GM12878 (cell line): ENCODE measurements at regions not wholly inside any gene's neighbourhood (a gene's known extent, or its start where the extent isn't known, plus 50 kb on each side); places are given as distances from the start of the nearest gene placed in this dataset.

Experiments
- ATAC-seq: fragments of 200-7000 bp; cut with Tn5 transposase; 3 replicates; pipeline ENCODE4 v1.9.1; 2020; ENCODE audit warnings: mild to moderate bottlenecking, moderate library complexity
- BruUV-seq: library from RNA; stranded (reverse); fragments of 400-500 nt; replicated peaks from 2 replicates; lab custom pipeline; 2021; lab: Mats Ljungman, UMichigan
- CTCF ChIA-PET: fragments of 300-600 bp; sonication (Branson Sonifier 250); formaldehyde crosslinking; extraction: SDS; loops from one replicate; lab custom pipeline; 2021; ENCODE audit warnings: inconsistent platforms; lab: Yijun Ruan, JAX
- POLR2A ChIA-PET: fragments of 350-600 bp; formaldehyde crosslinking; extraction: SDS; loops from one replicate; lab custom pipeline; 2021; ENCODE audit warnings: inconsistent platforms; lab: Charles Lee
- RAD21 ChIA-PET: fragments of 300-600 bp; sonication (Branson Sonifier 250); formaldehyde crosslinking; loops from one replicate; lab custom pipeline; 2023; ENCODE audit warnings: antibody characterized with exemption; ENCODE audit not compliant: unreplicated experiment; lab: Charles Lee
- SMC1A ChIA-PET: fragments of 300-600 bp; sonication (Branson Sonifier 250); formaldehyde crosslinking; loops from one replicate; lab custom pipeline; 2023; ENCODE audit not compliant: unreplicated experiment, uncharacterized antibody; lab: Charles Lee
- DNase-seq: peaks from one replicate; pipeline ENCODE4 v3.0.0-alpha.2; 2011; ENCODE audit warnings: low read depth, low spot score
- FAIRE-seq: peaks from 3 replicates; lab custom pipeline; 2011; peaks lifted over from hg19 to GRCh38; lab: Jason Lieb, UNC
- H2AFZ ChIP-seq: 2 replicates; pipeline ENCODE4 v1.6.0; 2011; ENCODE audit warnings: low read depth, low read length, control low read depth; ENCODE audit not compliant: control insufficient read depth
- H3K27ac ChIP-seq: 2 replicates; pipeline ENCODE4 v1.5.1; 2011; ENCODE audit warnings: control low read depth; ENCODE audit not compliant: control insufficient read depth, insufficient read depth
- H3K27me3 ChIP-seq, 2 experiments: replicated peaks in 1 of 2; 2 replicates each; pipeline versions ENCODE4 v1.6.0 to v1.6.1; 2011; ENCODE audit warnings: low read length in 1 of 2; ENCODE audit not compliant: control insufficient read depth in 2 of 2, insufficient read depth in 2 of 2
- H3K36me3 ChIP-seq, 2 experiments: 2 replicates each; pipeline ENCODE4 v1.5.1; 2011; ENCODE audit warnings: low read length in 1 of 2; ENCODE audit not compliant: control insufficient read depth in 2 of 2, insufficient read depth in 2 of 2
- H3K4me1 ChIP-seq: 2 replicates; pipeline ENCODE4 v1.6.1; 2011; ENCODE audit warnings: mild to moderate bottlenecking, low read length, moderate library complexity, mixed read lengths; ENCODE audit not compliant: control insufficient read depth, insufficient read depth
- H3K4me2 ChIP-seq: 2 replicates; pipeline ENCODE4 v1.6.0; 2011; ENCODE audit warnings: control low read depth; ENCODE audit not compliant: control insufficient read depth, insufficient read depth
- H3K4me3 ChIP-seq: fragments of 200-600 bp; sonication (generic); 2 replicates; pipeline ENCODE4 v1.5.1; 2016
- H3K79me2 ChIP-seq: 2 replicates; pipeline ENCODE4 v1.6.0; 2011; ENCODE audit warnings: low read length; ENCODE audit not compliant: control insufficient read depth, insufficient read depth
- H3K9ac ChIP-seq: 2 replicates; pipeline ENCODE4 v1.8.0; 2011; ENCODE audit warnings: low read length, control low read depth, mixed read lengths; ENCODE audit not compliant: control insufficient read depth, insufficient read depth
- H3K9me3 ChIP-seq: replicated peaks from 3 replicates; pipeline ENCODE4 v1.5.1; 2011; ENCODE audit warnings: mild to moderate bottlenecking, low read length; ENCODE audit not compliant: control insufficient read depth, insufficient read depth
- H4K20me1 ChIP-seq: 2 replicates; pipeline ENCODE4 v1.6.0; 2011; ENCODE audit not compliant: control insufficient read depth, insufficient read depth
- BRCA1 ChIP-seq: IDR thresholded peaks from 2 replicates; pipeline ENCODE4 v1.6.1; 2011; ENCODE audit warnings: low read depth, low read length, improper control_type of control experiment
- CBFB ChIP-seq: IDR thresholded peaks from 2 replicates; pipeline ENCODE4 v1.6.1; 2016; ENCODE audit warnings: antibody characterized with exemption, low read depth
- DPF2 ChIP-seq: fragments of 450-650 bp; IDR thresholded peaks from 2 replicates; pipeline ENCODE4 v1.6.1; 2017; ENCODE audit warnings: mild to moderate bottlenecking
- E2F8 ChIP-seq: fragments of 450-650 bp; IDR thresholded peaks from 2 replicates; pipeline ENCODE4 v1.6.1; 2018; ENCODE audit warnings: mild to moderate bottlenecking, low read depth, moderate library complexity; ENCODE audit not compliant: partially characterized antibody
- EP300 ChIP-seq, 2 experiments: fragments of 150-350 bp in 1 of 2; IDR thresholded peaks; 2 replicates each; pipeline ENCODE4 v1.6.1; 2011 to 2012; ENCODE audit warnings: low read depth in 2 of 2, low read length in 2 of 2, borderline replicate concordance in 1 of 2, improper control_type of control experiment in 1 of 2, inconsistent platforms in 1 of 2; ENCODE audit not compliant: control insufficient read depth in 1 of 2
- FOXM1 ChIP-seq: IDR thresholded peaks from 2 replicates; pipeline ENCODE4 v1.6.1; 2012; ENCODE audit warnings: low read depth, mild to moderate bottlenecking, inconsistent platforms, low read length, moderate library complexity
- IRF4 ChIP-seq: IDR thresholded peaks from 2 replicates; pipeline ENCODE4 v1.6.1; 2011; ENCODE audit warnings: low read depth, low read length
- KLF5 ChIP-seq: fragments of 450-650 bp; IDR thresholded peaks from 2 replicates; pipeline ENCODE4 v1.6.1; 2014; ENCODE audit warnings: mild to moderate bottlenecking; ENCODE audit not compliant: partially characterized antibody
- MLLT1 ChIP-seq: fragments of 450-650 bp; IDR thresholded peaks from 2 replicates; pipeline ENCODE4 v1.6.1; 2016; ENCODE audit warnings: mild to moderate bottlenecking
- NFIC ChIP-seq: IDR thresholded peaks from 2 replicates; pipeline ENCODE4 v1.6.1; 2012; ENCODE audit warnings: low read depth, mild to moderate bottlenecking, inconsistent platforms, low read length, moderate library complexity
- NR2F1 ChIP-seq: fragments of 450-650 bp; conservative IDR thresholded peaks from 2 replicates; pipeline ENCODE4 v1.6.1; 2017; ENCODE audit warnings: mild to moderate bottlenecking
- RUNX3 ChIP-seq: IDR thresholded peaks from 2 replicates; pipeline ENCODE4 v1.6.1; 2012; ENCODE audit warnings: low read length, inconsistent platforms
- SREBF1 ChIP-seq: IDR thresholded peaks from 2 replicates; pipeline ENCODE4 v1.6.1; 2012; ENCODE audit warnings: mild to moderate bottlenecking, low read length
- YBX1 ChIP-seq: fragments of 450-650 bp; IDR thresholded peaks from 2 replicates; pipeline ENCODE4 v1.6.1; 2016; ENCODE audit warnings: antibody characterized with exemption
- YY1 ChIP-seq: IDR thresholded peaks from 2 replicates; pipeline ENCODE4 v1.6.1; 2011; ENCODE audit warnings: low read depth, mild to moderate bottlenecking, low read length
- ZBED1 ChIP-seq: IDR thresholded peaks from 2 replicates; pipeline ENCODE4 v1.6.1; 2016; ENCODE audit warnings: borderline replicate concordance
- ZNF207 ChIP-seq: fragments of 450-650 bp; IDR thresholded peaks from 2 replicates; pipeline ENCODE4 v1.6.1; 2014; ENCODE audit warnings: antibody characterized with exemption, mild to moderate bottlenecking, borderline replicate concordance
- ZNF384 ChIP-seq: IDR thresholded peaks from 2 replicates; pipeline ENCODE4 v1.6.1; 2012; ENCODE audit warnings: low read depth, mild to moderate bottlenecking, low read length, improper control_type of control experiment, borderline replicate concordance
- WGBS: methylation state at CpG from one replicate; pipeline ENCODE4 v1.1.6; 2016; ENCODE audit warnings: low lambda C conversion rate; ENCODE audit not compliant: insufficient replicate concordance, insufficient coverage; ENCODE audit errors: missing lambda C conversion rate; 5-methylcytosine and 5-hydroxymethylcytosine counted together
- in situ Hi-C: fragments of 300-500 bp; cut with MboI; formaldehyde crosslinking; loops from 9 replicates; pipeline ENCODE4 v1.14.3; 2018; ENCODE audit warnings: mixed read lengths
- intact Hi-C: fragments of 100-400 bp; cut with micrococcal nuclease; formaldehyde crosslinking; loops from one replicate; pipeline ENCODE4 v1.14.2; 2022; ENCODE audit not compliant: unreplicated experiment
- TF ChIP-seq, protein P1 (sequence below): fragments of 450-650 bp; IDR thresholded peaks from 2 replicates; pipeline ENCODE4 v1.6.1; 2017; ENCODE audit warnings: mild to moderate bottlenecking

GRCh38 chr10:50981904-50982303 is 92.4 kb upstream of the PRKG1 start (continued):
- TF ChIP-seq E2F8 = no peak
- no peak for TF ChIP-seq ZNF384
- no peak for TF ChIP-seq MLLT1
- TF ChIP-seq ZNF207 = no peak

DNA sequence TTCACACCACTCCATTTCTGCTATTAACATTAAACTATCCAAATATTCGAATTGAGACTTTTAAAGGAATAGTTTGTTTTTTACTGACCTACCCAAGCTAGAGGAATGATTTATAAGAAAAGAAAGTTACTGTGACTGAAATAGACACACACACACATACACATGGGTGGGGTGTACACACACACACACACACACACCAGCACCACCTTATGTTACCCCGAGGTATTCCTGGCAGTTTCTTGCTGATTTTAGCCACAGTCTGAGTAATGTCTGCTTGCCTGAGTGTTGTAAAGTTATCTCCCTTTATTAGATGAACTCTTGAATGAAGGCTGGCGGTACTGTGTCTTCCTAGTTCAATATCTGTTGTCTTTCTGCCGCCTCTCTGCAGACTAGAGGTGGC is 91.3 kb upstream of the PRKG1 start:
- no peak for ATAC-seq
- Histone ChIP-seq H3K27me3 (peaks cover 0 to 2% of the 10 kb centered on the region in 2 experiments; a peak in 1 of 4 replicates), H3K79me2 (no peaks in the 10 kb centered on the region), H3K9me3 (no peaks in the 10 kb centered on the region), H3K27ac (no peak overlapping the region), H3K4me1 (no peaks in the 10 kb centered on the region), H3K36me3 (no peaks in the 10 kb centered on the region), H4K20me1 (no peaks in the 10 kb centered on the region), H2AFZ (no peak overlapping the region), H3K9ac (no peak overlapping the region), H3K4me2 (no peak overlapping the region), H3K4me3 (no peak overlapping the region)
- CTCF ChIA-PET = interaction anchor here (0.6 kb wide), 1 partner anchor 995 kb away, joined by 3 read pairs; no protein-coding TSS in a partner anchor
- intact Hi-C loops = no loop called here
- in situ Hi-C loops = no loop called here
- RAD21 ChIA-PET = no interaction called here
- no peak for FAIRE-seq
- DNase-seq = no peak
- SMC1A ChIA-PET = no interaction called here
- TF ChIP-seq BRCA1 (no peak), YBX1 (no peak), ZBED1 (no peak), DPF2 (no peak), KLF5 (no peak), FOXM1 (no peak), IRF4 (no peak), SREBF1 (no peak), YY1 (no peak), EP300 (IDR thresholded peaks at IDR 0.05; ENCODE audit: borderline replicate concordance in 1 of 2, control insufficient read depth in 1 of 2, low read depth in 2 of 2, low read length in 2 of 2) (no peak), CBFB (no peak), RUNX3 (no peak), NFIC (no peak), NR2F1 (no peak)
- TF ChIP-seq, protein P1, sequence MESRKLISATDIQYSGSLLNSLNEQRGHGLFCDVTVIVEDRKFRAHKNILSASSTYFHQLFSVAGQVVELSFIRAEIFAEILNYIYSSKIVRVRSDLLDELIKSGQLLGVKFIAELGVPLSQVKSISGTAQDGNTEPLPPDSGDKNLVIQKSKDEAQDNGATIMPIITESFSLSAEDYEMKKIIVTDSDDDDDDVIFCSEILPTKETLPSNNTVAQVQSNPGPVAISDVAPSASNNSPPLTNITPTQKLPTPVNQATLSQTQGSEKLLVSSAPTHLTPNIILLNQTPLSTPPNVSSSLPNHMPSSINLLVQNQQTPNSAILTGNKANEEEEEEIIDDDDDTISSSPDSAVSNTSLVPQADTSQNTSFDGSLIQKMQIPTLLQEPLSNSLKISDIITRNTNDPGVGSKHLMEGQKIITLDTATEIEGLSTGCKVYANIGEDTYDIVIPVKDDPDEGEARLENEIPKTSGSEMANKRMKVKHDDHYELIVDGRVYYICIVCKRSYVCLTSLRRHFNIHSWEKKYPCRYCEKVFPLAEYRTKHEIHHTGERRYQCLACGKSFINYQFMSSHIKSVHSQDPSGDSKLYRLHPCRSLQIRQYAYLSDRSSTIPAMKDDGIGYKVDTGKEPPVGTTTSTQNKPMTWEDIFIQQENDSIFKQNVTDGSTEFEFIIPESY = no peak
- POLR2A ChIA-PET = no interaction called here
- BruUV-seq = no TSS peak
- WGBS = 18% methylated on average over 4 of the region's 4 CpGs
